ENCODE measurements at regions not wholly inside any gene's neighbourhood (a gene's known extent, or its start where the extent isn't known, plus 50 kb on each side); places are given as distances from the start of the nearest gene placed in this dataset.

DNA sequence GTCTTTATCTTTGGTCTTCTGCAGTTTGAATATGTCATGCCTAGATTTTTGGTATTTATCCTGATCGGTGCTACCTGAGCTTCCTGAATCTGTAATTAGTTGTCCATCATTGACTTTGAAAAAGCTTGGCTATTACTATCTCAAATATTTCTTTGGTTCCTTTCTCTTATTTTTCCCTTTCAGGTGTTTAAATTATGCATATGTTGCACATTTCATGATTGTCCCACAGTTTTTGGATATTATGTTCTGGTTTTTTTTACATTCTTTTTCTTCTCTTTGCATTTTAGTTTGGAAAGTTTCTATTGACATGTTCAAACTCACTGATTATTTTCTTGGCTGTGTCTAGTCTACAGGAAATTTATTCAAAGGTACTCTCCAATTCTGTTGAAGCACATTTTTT lies 840.3 kb upstream of the LRRC4C start:
- Histone ChIP-seq H3K36me3 (no peaks in the 10 kb centered on the region), H3K4me3 (no peak overlapping the region), H3K4me1 (no peaks in the 10 kb centered on the region), H3K27ac (replicated peaks) (no peak overlapping the region), H3K9me3 (replicated peaks) (peaks cover 24% of the 10 kb centered on the region), H3K27me3 (ENCODE audit: low read depth) (no peaks in the 10 kb centered on the region)
- TF ChIP-seq, protein P1, sequence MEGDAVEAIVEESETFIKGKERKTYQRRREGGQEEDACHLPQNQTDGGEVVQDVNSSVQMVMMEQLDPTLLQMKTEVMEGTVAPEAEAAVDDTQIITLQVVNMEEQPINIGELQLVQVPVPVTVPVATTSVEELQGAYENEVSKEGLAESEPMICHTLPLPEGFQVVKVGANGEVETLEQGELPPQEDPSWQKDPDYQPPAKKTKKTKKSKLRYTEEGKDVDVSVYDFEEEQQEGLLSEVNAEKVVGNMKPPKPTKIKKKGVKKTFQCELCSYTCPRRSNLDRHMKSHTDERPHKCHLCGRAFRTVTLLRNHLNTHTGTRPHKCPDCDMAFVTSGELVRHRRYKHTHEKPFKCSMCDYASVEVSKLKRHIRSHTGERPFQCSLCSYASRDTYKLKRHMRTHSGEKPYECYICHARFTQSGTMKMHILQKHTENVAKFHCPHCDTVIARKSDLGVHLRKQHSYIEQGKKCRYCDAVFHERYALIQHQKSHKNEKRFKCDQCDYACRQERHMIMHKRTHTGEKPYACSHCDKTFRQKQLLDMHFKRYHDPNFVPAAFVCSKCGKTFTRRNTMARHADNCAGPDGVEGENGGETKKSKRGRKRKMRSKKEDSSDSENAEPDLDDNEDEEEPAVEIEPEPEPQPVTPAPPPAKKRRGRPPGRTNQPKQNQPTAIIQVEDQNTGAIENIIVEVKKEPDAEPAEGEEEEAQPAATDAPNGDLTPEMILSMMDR (IDR thresholded peaks at IDR 0.05; ENCODE audit: borderline replicate concordance) = no peak
- intact Hi-C loops (cut with micrococcal nuclease) = no loop called here
- DNase-seq = no peak

DNA sequence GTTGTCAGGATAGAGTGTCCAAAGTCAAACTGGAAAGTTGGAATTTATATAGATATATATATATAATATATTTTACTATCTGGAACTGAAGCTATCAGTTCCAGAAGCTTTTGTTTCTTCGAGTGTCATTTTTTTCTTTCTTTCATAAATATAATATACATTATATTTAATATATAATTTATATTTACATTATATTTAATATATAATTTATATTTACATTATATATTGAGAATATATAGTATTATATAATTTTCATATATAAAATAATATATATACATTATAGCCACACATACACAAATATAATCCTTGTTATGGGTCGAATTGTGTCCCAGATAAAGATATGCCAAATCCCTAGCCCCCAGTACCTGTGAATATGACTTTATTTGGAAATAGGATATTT lies 842.3 kb upstream of the LRRC4C start:
- intact Hi-C loops (cut with micrococcal nuclease) = no loop called here
- Histone ChIP-seq H3K36me3 (no peaks in the 10 kb centered on the region), H3K4me1 (no peaks in the 10 kb centered on the region), H3K27me3 (ENCODE audit: low read depth) (no peaks in the 10 kb centered on the region), H3K9me3 (replicated peaks) (peaks cover 6% of the 10 kb centered on the region), H3K27ac (replicated peaks) (no peak overlapping the region), H3K4me3 (no peak overlapping the region)
- no peak for DNase-seq
- TF ChIP-seq, protein P1 (IDR thresholded peaks at IDR 0.05; ENCODE audit: borderline replicate concordance) = no peak

DNA sequence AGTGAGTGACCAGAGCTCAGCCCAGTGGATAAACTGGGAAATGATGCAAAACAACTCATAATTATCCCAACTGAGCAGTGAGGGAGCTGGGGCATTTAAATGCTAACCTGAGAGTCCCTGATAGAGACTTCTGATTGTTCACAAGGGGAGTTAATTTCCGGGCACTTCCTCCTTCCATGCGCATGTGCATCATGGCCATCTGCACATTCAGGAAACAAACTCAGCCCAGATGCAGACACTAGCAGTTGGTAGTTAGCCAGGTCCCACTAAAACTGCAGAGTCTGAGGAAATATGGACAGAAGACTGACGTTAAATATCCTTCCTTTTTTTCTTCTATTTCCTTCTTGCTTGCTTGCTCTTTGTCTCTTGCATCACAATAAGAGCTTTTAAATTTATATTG lies 852.1 kb upstream of the LRRC4C start:
- TF ChIP-seq, protein P1 (IDR thresholded peaks at IDR 0.05; ENCODE audit: borderline replicate concordance) = no peak
- Histone ChIP-seq H3K9me3 (replicated peaks) (no peaks in the 10 kb centered on the region), H3K27me3 (ENCODE audit: low read depth) (no peaks in the 10 kb centered on the region), H3K27ac (replicated peaks) (no peak overlapping the region), H3K36me3 (no peaks in the 10 kb centered on the region), H3K4me3 (no peak overlapping the region), H3K4me1 (no peaks in the 10 kb centered on the region)
- intact Hi-C loops (cut with micrococcal nuclease) = no loop called here
- DNase-seq = no peak

DNA sequence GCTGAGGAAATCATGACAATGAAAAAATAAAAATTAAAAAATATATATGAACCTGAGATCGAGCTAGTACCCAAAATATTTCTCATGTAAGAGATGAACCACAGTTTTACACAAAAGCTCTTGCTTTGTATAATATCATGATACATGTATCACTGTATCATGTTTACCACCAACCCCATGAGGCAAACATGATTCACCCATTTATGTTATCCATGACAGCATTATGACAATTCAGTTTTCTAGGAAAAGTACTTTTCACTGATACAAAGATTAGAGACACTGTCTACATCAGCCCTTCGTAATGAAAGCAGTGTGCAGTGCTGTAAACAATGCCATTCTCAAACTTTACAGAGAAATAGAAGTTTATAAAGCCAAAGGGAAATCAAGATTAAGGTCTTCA lies 852.5 kb upstream of the LRRC4C start:
- intact Hi-C loops (cut with micrococcal nuclease) = no loop called here

DNA sequence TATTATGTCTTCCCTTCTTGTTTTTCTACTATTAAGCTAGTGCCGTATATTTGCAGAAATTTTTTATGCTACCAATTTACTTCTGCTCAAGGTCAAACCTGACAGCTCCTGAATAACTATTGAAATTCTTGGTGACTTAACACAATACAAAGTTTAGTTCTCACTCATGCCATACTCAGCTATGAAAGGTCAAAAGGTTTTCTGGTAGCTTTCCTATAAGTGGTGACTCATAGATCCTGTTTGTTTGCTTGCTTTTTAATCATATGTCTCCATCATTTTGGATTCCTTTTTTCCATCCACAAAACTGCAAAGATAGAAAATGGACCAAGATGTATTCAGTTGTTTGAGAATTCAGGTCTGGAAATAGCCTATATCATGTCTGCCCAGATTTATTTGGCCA lies 855.8 kb upstream of the LRRC4C start:
- no peaks in the 10 kb centered on the region for H3K36me3 ChIP-seq
- TF ChIP-seq, protein P1 (IDR thresholded peaks at IDR 0.05; ENCODE audit: borderline replicate concordance) = no peak
- H3K27me3 ChIP-seq (ENCODE audit: low read depth) = no peaks in the 10 kb centered on the region
- no peak overlapping the region for H3K27ac ChIP-seq (replicated peaks)
- no peak overlapping the region for H3K4me3 ChIP-seq
- intact Hi-C loops (cut with micrococcal nuclease) = no loop called here
- H3K9me3 ChIP-seq (replicated peaks) = no peaks in the 10 kb centered on the region
- no peaks in the 10 kb centered on the region for H3K4me1 ChIP-seq
- no peak for DNase-seq

More for the DNA sequence above, 852.5 kb upstream of the LRRC4C start:
- H3K9me3 ChIP-seq (replicated peaks) = no peaks in the 10 kb centered on the region
- H3K4me1 ChIP-seq = no peaks in the 10 kb centered on the region
- H3K27me3 ChIP-seq (ENCODE audit: low read depth) = no peaks in the 10 kb centered on the region
- TF ChIP-seq, protein P1 (IDR thresholded peaks at IDR 0.05; ENCODE audit: borderline replicate concordance) = no peak
- no peaks in the 10 kb centered on the region for H3K36me3 ChIP-seq
- H3K4me3 ChIP-seq = no peak overlapping the region
- no peak overlapping the region for H3K27ac ChIP-seq (replicated peaks)
- DNase-seq = no peak

DNA sequence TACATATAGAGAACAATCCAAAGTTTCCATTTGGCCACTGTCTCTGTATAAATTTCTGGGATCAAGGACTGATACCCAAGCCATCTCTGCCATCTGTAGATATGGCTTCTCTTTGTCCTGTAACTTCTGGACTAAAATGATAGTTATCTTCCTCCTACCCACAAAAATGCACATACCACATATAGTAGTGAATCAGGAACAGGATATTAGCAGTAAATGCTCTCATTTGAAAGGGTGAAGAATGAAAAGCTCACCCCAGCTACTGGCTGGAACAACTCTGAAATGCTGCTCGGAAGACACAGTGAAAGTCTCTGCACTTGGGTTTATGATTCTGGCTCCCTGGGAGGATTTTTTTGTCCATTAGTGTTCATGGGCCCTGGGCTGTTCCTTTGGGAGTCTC lies 856.4 kb upstream of the LRRC4C start:
- intact Hi-C loops (cut with micrococcal nuclease) = no loop called here
- DNase-seq = no peak
- no peak overlapping the region for H3K4me3 ChIP-seq

More for the DNA sequence above, 856.4 kb upstream of the LRRC4C start:
- Histone ChIP-seq H3K9me3 (replicated peaks) (no peaks in the 10 kb centered on the region), H3K36me3 (no peaks in the 10 kb centered on the region), H3K4me1 (no peaks in the 10 kb centered on the region), H3K27ac (replicated peaks) (no peak overlapping the region), H3K27me3 (ENCODE audit: low read depth) (no peaks in the 10 kb centered on the region)
- TF ChIP-seq, protein P1 (IDR thresholded peaks at IDR 0.05; ENCODE audit: borderline replicate concordance) = no peak
